ENCODE measurements at regions not wholly inside any gene's neighbourhood (a gene's known extent, or its start where the extent isn't known, plus 50 kb on each side); places are given as distances from the start of the nearest gene placed in this dataset.

GRCh38 chr7:85593355-85593754, 406.5 kb upstream of the SEMA3D start:
- H3K4me3 ChIP-seq (ENCODE audit: low read depth, low read length), result no peak overlapping the region
- H3K36me3 ChIP-seq (ENCODE audit: control insufficient read depth, insufficient read depth, low read length), result no peaks in the 10 kb centered on the region
- no peak for DNase-seq (ENCODE audit: low read depth)
- no peak for TF ChIP-seq CTCF (IDR thresholded peaks at IDR 0.05; ENCODE audit: insufficient read depth, low read length, severe bottlenecking)
- FAIRE-seq, result no peak
- H3K27me3 ChIP-seq (ENCODE audit: control insufficient read depth, insufficient read depth, low read length), result peaks cover 4% of the 10 kb centered on the region

- no peak for TF ChIP-seq CTCF (IDR thresholded peaks at IDR 0.05; ENCODE audit: insufficient read depth, low read length, severe bottlenecking)
- H3K27me3 ChIP-seq (ENCODE audit: control insufficient read depth, insufficient read depth, low read length), result no peaks in the 10 kb centered on the region
- no peak for FAIRE-seq
These were observed 400.9 kb upstream of the SEMA3D start for GRCh38 chr7:85587785-85588184.

GRCh38 chr7:85586091-85586490, 399.2 kb upstream of the SEMA3D start:
- no peaks in the 10 kb centered on the region for H3K36me3 ChIP-seq (ENCODE audit: control insufficient read depth, insufficient read depth, low read length)
- no peak for DNase-seq (ENCODE audit: low read depth)
- no peak overlapping the region for H3K4me3 ChIP-seq (ENCODE audit: low read depth, low read length)
- no peak for TF ChIP-seq CTCF (IDR thresholded peaks at IDR 0.05; ENCODE audit: insufficient read depth, low read length, severe bottlenecking)
- no peak for FAIRE-seq
- no peaks in the 10 kb centered on the region for H3K27me3 ChIP-seq (ENCODE audit: control insufficient read depth, insufficient read depth, low read length)

More at GRCh38 chr7:85587785-85588184, 400.9 kb upstream of the SEMA3D start:
- Histone ChIP-seq H3K4me3 (ENCODE audit: low read depth, low read length) (no peak overlapping the region), H3K36me3 (ENCODE audit: control insufficient read depth, insufficient read depth, low read length) (no peaks in the 10 kb centered on the region)
- DNase-seq (ENCODE audit: low read depth), result no peak

GRCh38 chr7:85583131-85583953, 396.5 kb upstream of the SEMA3D start:
- Histone ChIP-seq H3K36me3 (ENCODE audit: control insufficient read depth, insufficient read depth, low read length) (no peaks in the 10 kb centered on the region), H3K4me3 (ENCODE audit: low read depth, low read length) (no peak overlapping the region), H3K27me3 (ENCODE audit: control insufficient read depth, insufficient read depth, low read length) (no peaks in the 10 kb centered on the region)
- FAIRE-seq, result no peak
- TF ChIP-seq CTCF (IDR thresholded peaks at IDR 0.05; ENCODE audit: insufficient read depth, low read length, severe bottlenecking), result no peak
- no peak for DNase-seq (ENCODE audit: low read depth)

- FAIRE-seq, result no peak
- Histone ChIP-seq H3K27me3 (ENCODE audit: control insufficient read depth, insufficient read depth, low read length) (no peaks in the 10 kb centered on the region), H3K4me3 (ENCODE audit: low read depth, low read length) (no peak overlapping the region), H3K36me3 (ENCODE audit: control insufficient read depth, insufficient read depth, low read length) (no peaks in the 10 kb centered on the region)
- no peak for DNase-seq (ENCODE audit: low read depth)
- no peak for TF ChIP-seq CTCF (IDR thresholded peaks at IDR 0.05; ENCODE audit: insufficient read depth, low read length, severe bottlenecking)
These were observed 387.0 kb upstream of the SEMA3D start for GRCh38 chr7:85573844-85574243.

- Histone ChIP-seq H3K27me3 (ENCODE audit: control insufficient read depth, insufficient read depth, low read length) (no peaks in the 10 kb centered on the region), H3K36me3 (ENCODE audit: control insufficient read depth, insufficient read depth, low read length) (no peaks in the 10 kb centered on the region), H3K4me3 (ENCODE audit: low read depth, low read length) (no peak overlapping the region)
- TF ChIP-seq CTCF (IDR thresholded peaks at IDR 0.05; ENCODE audit: insufficient read depth, low read length, severe bottlenecking), result no peak
- no peak for FAIRE-seq
- DNase-seq (ENCODE audit: low read depth), result no peak
These were observed 386.5 kb upstream of the SEMA3D start for GRCh38 chr7:85573346-85573745.
